HG03460 (cell line): ENCODE measurements at regions not wholly inside any gene's neighbourhood (a gene's known extent, or its start where the extent isn't known, plus 50 kb on each side); places are given as distances from the start of the nearest gene placed in this dataset.

Source experiments
- ATAC-seq: cut with Tn5 transposase; IDR thresholded peaks from one replicate; pipeline ENCODE4 v1.9.1; 2021; ENCODE audit not compliant: unreplicated experiment

DNA sequence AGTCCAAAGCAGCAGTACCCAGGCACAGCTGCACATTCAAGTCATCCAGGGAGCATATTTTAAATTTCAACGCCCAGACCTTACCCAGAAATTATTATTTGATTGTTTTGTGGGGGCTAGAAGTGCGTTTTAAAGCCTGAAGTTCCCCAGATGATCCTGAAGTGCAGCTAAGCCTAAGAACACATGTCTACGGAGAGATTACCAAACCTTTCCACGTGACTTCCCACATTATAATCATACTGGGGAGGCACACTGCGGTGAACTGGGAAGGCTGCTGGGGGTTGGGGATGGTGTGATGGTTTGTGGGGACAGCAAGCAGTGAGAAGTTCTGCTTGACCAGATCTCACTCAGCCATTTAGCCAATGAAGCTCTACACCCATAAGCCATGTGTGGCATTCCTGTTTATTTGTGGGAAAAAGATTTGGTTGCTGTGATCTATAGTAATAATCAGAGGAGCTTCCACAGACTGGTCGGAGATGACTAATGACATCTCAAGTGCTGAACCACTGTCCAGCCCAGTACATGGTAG is 93.4 kb upstream of the CDH6 start:
- no peak for ATAC-seq

DNA sequence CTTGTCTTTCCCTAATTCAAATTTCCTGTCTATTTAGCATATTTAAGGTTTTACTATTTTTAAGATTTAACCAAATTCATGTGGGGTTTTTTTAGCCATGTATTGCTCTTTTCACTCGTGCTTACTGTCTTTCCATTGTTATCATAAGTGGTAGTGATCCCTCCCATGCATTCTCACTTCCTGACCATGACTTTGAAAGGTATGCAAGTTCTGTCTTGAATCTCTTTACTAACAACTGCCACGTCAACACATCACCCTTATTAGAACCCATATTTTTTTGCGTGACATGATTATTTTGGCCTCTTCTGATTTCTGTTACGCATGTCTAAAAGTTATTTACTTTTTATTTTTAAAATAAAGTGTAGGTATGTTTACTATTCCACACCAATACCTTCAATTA is 94.7 kb upstream of the CDH6 start:
- no peak for ATAC-seq

DNA sequence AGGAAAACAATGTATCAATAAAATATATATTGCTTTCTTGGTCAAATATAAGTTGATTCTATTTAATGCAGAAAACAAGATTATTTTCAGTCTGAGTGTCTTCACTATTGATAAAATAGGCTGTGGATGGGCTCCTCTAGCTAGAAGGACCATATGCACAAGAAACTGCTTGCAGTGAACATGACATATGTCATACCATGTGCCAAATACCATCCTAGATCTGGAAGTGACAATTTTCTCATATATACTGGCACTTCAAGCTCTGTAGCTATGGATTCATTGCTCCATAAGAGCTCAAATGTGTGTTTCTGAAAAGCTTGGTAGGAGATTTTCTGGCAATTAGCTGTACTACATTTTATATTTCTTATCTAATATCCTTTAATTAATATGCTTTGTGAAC is 95.6 kb upstream of the CDH6 start:
- ATAC-seq, result no peak

DNA sequence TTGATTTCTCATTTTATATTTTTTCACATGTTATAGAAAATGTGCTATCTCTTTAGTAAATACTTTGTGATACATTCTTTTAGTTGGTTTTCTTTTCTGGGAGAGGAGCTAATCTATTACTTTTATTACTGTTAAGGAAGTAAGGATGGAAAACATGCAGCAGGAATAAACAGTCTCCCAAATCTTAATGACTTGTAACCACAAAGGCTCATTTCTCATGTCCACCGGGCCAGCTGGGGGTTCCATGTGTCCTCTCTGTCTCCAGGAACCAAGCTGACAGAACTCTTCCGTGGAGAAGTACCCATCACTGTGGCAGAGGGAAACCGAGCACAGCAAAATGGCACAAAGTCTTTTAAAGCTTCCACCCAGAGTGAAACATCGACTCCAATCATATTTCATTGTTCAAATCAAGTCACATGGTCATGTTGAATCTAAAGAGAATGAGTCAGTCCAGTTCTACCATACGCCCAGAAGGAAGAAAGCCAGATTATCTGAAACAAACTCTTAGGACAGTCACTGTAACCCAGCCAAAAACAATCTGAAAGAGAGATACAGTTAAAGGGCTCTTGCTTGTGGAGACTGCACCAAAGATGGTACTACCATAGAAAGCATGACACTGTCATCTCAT is 97.1 kb upstream of the CDH6 start:
- no peak for ATAC-seq

DNA sequence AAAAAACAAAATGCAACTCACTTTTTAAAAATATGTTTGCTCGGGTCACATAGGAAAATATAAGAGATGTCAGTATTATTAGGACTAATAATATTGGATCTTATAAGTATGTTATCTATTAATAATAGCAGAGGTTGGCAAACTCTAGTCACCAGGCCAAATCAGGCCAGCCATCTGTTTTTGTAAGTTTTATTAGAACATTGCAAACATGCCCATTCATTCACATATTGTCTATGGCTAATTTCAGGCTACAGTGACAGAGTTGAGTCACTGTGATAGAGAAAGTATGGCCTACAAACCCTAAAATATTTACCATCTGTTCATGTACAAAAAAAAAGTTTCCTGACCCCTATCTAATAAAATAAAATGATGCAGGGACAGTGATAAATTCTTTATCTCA is 97.7 kb upstream of the CDH6 start:
- ATAC-seq, result no peak

DNA sequence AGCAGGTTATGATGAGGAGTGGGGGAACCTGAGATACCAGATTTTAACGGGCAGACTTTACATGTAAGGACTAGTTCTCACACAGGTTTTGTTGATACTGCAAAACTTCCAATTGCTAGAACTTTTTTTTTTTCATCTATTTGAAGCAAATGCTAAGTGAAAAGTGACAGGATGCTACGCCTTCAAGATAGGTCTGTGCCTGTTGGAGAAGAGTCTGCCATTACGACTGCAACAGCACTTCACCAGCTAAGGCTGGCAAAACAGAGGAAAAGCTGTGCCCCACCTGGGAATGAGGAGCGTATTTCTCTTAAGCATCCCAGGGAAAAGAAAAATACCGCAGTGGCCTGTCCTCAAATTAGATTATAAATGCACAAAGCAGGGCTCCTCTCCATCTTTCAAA is 102.0 kb upstream of the CDH6 start:
- ATAC-seq, result no peak

DNA sequence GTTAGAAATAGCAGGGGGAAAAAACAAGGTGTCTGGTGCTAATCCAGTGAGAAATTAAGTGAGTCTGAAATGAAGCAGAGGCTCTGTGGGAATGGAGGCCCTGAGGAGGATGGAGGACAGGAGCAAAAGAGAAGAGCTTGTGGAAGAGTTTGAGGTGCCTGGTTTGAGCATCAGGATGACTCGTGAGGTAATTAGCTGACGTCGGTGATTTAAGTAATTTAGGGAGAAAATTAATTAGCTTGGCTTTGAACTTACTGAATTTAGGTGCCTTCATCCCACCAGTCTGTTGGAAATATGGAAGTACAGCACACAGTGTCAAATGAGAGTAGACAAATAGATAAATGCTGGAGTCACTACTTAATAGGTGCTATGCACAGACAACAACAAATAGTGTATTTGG is 103.0 kb upstream of the CDH6 start:
- ATAC-seq, result no peak

DNA sequence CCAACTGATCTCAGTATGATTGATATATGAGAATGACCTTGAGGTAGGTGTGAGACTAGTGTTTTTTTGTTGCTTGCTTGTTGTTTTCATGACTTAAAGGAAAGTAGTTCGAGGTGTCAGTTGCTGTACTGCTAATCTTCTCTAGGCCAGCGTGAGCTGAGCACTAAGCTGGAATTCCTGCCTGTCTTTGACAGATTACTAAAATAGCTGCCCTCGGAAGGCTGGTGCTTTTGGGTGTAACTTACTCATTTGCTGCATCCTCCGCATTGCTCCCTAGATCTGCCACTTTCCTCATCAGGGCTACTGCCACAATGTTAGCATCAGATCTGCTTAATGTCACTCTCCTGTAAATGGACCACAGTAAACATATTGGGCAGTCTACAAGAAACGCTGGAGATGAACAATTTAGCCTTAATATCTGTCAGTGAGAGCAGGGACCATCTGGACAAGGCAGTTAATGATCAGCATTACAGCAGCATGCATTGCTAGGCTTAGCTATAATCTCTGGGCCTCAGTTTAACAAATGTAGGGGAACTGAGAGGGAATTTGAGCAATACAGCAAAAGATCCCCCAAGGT is 106.6 kb upstream of the CDH6 start:
- ATAC-seq, result no peak

DNA sequence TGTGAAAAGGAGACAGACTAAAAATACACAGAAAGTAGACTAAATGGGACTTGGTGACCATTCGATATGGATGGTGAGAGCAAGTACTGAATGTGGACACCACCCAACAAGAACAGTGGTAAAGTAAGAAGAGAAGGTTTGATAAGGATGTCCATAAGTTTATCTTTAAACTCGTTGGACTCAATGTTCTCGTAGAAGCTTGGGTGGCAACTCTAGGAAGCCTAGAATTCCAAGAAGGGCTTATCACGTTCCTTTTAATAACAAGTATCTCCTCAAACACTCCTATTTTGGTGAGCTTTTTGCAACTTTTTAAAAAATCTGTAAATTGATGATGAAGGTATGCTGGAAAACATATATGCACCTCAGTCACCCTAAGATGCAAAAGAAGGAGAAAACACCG is 108.6 kb upstream of the CDH6 start:
- no peak for ATAC-seq

DNA sequence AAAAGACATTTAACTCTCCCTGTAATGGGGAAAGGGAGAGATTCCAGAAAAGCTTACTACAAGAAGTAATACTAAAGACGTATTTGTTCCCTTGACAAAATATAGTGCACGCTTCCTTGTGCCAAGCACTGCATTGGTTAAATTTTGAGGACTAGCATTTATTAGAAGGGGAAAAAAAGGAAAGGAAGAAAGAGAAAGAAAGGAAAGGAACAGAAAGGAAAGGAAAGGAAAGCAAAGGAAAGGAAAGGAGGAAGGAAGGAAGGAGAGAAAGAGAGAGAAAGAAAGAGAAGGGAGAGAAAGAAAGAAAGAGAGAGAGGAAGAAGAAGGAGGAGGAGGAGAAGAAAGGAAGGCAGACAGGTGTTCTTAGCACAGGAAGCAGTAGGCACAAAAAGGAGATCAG is 110.1 kb upstream of the CDH6 start:
- no peak for ATAC-seq

DNA sequence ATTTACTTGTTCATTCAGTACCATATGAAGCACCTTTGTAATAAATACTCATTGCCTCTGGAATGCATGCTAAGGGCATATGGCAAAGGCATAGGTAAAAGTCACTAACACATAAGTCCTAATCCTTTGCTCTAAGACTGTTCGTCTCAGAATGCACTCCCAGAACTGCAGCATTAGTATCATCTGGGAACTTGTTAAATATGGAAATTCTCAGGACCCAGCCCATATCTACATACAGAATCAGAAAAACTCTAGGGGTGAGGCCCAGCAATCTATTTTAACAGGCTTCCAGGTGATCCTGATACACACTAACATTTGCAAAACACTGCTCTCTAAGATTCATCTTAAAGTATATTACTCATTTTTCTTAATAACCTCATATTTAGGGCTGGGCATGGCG is 113.8 kb upstream of the CDH6 start:
- ATAC-seq, result no peak

DNA sequence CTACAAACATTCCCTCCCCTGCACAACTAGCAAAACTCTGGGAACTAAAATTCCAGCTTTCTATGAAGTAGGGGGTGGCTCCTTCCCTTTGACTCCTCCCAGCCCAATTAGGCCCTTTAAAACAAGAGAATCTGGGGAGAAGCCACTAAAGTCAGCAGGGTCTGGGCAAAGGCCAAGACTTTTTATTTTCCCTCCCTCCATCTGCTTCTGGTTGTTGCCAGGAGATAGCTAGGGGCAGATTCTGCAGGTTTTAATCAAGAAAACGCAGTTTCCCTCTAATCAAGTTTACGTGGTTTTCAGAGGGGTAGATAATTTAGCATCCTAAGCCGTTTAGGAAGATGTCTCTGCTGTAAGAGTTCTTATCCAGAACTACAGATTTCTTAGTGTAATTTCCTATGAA is 114.5 kb upstream of the CDH6 start:
- ATAC-seq, result no peak

DNA sequence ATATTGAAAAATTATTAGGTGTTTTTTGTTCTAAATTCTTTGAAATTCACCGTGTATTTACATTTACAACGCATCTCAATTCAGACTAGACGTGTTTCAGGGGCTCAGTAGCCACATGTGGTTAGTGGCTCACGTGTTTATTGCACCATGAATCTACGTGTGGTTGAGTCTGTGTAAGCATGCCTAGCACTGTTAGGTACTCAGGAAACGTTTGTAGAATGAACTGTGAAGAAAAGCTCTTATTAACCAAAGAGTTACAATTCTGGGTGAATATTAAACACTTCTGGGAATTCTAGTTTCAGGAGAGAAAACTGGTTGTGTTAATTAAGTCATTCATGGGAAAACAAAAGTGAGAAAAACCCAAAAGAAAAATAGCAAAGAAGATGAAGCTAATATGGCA is 117.5 kb upstream of the CDH6 start:
- no peak for ATAC-seq

DNA sequence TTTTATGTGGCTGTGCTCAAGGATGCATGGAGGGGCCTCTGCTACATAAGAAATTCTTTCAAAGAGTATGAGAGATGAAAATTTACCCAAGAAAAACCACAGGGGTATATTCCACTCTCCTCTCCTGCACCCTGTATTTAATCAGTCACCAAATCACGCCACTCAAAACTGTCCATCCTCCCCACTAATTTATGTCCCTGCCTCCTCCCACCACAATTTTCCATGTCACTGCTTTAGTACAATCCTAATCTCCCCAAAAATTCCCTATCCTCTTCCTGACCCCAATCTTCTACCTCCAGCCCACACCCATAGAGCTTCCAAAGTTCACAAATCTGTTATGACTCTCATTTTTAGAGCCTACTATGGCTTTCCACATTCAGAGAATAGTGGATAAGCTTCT is 125.2 kb upstream of the CDH6 start:
- ATAC-seq, result no peak

DNA sequence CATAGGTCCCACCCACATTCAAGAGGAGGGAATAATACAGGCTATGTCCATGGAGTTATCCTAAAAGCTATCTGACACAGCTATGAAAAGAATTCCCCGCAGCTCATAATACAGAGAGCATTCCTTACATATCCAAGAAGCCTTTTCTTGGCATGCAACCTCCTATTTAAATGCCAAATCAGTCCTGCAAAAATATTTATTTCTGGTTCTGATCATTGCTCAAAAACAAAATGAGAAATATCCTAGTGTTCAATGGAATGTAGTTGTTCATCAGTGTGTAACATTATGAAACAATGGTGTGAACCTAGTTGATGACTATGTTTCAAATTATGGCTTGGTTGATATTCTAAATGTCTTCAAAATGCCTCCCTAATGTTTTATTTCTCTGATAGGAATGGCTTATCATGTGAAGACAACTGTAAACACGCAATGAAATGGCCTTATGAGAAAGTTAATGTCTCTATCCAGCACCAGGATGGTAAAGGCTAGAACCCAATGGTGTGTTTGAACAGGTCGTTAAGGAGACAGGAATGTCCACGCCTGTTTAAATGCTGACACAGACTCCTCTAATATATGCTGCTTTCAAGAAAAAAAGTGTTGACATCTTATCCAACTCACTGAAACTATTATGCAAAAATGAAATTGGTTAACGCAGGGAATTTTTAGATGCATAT is 126.7 kb upstream of the CDH6 start:
- ATAC-seq, result no peak

DNA sequence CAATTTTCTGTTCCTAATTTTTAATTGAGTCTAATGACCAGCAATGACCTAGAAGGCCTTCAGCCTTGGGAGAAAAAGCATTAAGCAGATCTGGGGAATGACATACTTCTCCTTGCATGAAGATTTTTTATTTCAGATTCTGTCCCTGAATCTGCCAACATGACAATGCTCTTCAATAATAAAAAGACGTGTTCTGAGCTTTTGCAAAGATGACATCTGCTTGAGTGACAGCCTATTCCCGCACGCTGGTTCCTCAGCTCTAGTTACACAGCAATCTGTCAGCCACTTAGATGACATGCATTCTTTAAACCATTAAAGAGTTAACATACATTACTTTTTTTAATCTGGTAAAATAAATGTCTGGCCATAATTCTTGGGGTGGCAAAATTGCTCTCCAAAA is 129.3 kb upstream of the CDH6 start:
- ATAC-seq, result no peak

DNA sequence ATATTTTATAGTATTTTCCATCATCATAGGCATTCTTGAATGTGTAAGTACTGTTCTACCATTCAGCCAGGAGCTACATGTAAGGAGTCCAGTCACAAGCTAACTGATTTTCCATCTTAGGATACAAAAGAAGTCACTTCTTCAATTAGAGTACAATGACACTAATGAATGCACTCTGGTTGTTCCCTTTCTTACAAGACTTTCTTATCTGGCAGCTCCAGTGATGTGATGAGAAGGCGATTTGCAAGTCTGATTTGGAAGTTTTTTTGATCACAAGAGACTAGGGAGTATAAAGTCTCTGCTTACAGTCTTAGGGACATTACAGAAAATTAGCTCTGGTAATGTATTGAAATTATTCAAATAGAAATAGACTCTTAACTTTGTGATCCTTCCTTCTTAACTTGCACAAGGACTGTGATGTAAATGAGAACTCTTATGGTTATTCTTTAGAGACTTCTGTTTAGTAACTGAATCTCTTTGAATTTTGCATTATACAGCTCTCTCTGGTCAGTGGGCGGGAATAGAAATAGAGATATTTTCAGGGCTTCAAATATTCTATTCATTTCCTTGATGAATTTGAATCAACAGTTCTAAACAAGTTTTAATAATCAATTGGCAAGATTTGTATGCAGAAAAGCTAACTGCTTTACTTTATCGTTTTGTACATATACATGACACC is 130.4 kb upstream of the CDH6 start:
- ATAC-seq, result no peak

DNA sequence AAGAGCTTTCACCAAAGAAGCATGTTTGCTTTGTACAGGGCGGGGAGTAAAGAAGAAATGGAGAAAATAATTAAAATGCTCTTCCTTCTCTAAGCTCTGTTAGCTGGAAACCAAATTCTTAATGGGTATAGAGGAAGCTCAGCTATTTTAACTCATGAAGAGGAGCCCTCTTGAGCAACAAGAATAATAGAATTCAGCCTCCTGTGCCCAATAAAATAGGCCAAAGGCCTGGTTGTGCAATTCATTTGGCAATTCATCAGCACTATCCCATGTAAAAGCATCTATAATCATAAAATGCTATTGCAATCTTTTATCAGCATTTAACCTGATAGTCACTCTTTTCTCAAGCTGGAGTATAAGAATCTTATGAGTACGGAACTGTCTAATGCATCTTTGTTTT is 133.6 kb upstream of the CDH6 start:
- no peak for ATAC-seq

DNA sequence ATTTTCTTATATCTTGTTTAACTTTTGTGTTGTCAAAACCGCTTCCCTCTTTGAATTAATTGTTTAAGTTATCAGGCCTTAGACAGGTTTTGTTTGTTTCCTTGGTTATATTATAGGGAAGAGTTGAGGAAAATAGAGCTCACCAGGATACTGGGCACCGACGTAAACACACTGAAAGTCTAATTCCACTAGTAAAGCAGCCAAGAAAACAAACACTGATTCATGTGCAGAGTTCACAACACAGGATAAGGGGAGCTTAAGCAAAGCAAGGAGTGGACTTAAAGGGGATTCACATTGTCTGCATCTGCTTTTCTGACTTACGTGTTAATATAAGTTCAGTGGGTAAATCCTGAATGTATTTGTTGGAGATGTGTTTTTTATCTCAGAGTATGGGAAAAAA is 139.0 kb upstream of the CDH6 start:
- no peak for ATAC-seq

DNA sequence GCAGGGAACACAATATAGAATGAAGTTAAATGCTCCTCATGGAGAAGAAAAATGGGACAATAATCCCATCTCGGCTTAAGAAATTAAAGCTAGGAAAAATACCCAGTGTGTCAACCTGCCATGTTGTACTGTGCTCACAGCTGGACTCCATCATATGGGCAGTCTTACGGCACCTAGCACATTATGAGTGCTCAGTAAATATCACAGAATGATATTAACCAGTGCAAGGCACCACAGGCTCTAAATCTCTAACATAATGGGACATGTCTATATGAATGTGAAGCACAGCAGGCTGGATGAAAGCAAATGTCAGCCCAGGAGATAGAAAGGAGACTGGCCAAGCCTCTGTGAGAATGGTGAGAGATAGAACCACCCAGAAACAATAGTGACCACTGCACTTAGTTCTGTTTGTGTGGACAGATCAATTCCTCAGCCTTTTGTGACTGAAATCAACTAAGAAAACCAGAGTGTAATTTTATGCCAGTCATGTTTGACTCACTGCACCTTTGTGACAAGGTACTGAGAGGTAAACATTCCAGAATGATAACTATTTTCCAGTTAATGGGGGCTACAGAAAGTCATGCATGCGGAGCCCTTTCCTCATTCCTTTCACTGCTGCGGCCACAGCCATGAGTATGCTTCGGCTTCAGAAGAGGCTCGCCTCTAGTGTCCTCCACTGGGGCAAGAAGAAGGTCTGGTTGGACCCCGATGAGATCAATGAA is 140.4 kb upstream of the CDH6 start:
- ATAC-seq, result no peak

DNA sequence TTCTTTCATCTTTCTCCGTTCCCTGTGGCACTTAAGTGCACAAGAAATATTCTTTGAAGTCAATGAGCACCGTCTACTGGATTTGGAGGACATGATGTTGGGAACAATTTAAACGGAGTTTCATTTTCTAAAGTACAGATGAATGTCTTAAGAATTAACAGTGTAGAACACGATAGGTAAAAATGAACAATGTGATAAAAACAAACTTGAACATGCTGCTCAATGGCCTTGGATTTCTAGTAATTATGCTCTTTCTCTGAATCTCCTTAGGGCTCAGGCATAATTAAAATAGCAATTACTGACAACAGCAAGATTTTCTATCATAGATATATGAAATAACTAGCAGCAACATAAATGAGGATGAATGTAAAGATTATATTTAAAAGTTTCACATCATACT is 142.2 kb upstream of the CDH6 start:
- ATAC-seq, result no peak
